HL-60 (cell line): ENCODE measurements at regions not wholly inside any gene's neighbourhood (a gene's known extent, or its start where the extent isn't known, plus 50 kb on each side); places are given as distances from the start of the nearest gene placed in this dataset.

Source experiments
- DNase-seq, 2 experiments: peaks; one replicate each; pipeline ENCODE4 v3.0.0-alpha.2; 2010 to 2020; ENCODE audit warnings: low read depth in 1 of 2, low spot score in 1 of 2
- H3K27ac ChIP-seq: fragments of 250-450 bp; sonication (Bioruptor Pico); replicated peaks from 2 replicates; pipeline ENCODE4 v1.5.1; 2020; ENCODE audit warnings: mild to moderate bottlenecking, moderate library complexity
- H3K27me3 ChIP-seq: fragments of 250-450 bp; sonication (Bioruptor Pico); 2 replicates; pipeline ENCODE4 v1.5.1; 2021; ENCODE audit warnings: mild to moderate bottlenecking, moderate library complexity; ENCODE audit not compliant: insufficient read depth, poor library complexity, severe bottlenecking
- H3K4me3 ChIP-seq: replicated peaks from 2 replicates; pipeline ENCODE4 v1.5.1; 2011; ENCODE audit warnings: mild to moderate bottlenecking, control low read depth, low read length; ENCODE audit not compliant: insufficient read depth
- CTCF ChIP-seq: IDR thresholded peaks from one replicate; pipeline ENCODE4 v1.5.1; 2011; ENCODE audit warnings: low read length, control low read depth, inconsistent platforms; ENCODE audit not compliant: insufficient read depth
- GABPA ChIP-seq: IDR thresholded peaks from 2 replicates; pipeline ENCODE4 v1.6.1; 2012; ENCODE audit warnings: low read depth
- POLR2AphosphoS5 ChIP-seq: IDR thresholded peaks from 2 replicates; pipeline ENCODE4 v1.6.1; 2012; ENCODE audit warnings: low read depth
- SPI1 ChIP-seq: IDR thresholded peaks from 2 replicates; pipeline ENCODE4 v1.6.1; 2012; ENCODE audit warnings: low read depth, mild to moderate bottlenecking, borderline replicate concordance
- TF ChIP-seq, protein P1 (sequence below): IDR thresholded peaks from 2 replicates; pipeline ENCODE4 v1.6.1; 2012; ENCODE audit warnings: low read depth; ENCODE audit not compliant: insufficient replicate concordance

- DNase-seq, result no peak
- Histone ChIP-seq H3K4me3 (no peak overlapping the region), H3K27me3 (no peaks in the 10 kb centered on the region), H3K27ac (no peak overlapping the region)
- no peak for TF ChIP-seq GABPA
- no peak for TF ChIP-seq POLR2AphosphoS5
- TF ChIP-seq CTCF, result no peak
- no peak for TF ChIP-seq SPI1
- TF ChIP-seq, protein P1, sequence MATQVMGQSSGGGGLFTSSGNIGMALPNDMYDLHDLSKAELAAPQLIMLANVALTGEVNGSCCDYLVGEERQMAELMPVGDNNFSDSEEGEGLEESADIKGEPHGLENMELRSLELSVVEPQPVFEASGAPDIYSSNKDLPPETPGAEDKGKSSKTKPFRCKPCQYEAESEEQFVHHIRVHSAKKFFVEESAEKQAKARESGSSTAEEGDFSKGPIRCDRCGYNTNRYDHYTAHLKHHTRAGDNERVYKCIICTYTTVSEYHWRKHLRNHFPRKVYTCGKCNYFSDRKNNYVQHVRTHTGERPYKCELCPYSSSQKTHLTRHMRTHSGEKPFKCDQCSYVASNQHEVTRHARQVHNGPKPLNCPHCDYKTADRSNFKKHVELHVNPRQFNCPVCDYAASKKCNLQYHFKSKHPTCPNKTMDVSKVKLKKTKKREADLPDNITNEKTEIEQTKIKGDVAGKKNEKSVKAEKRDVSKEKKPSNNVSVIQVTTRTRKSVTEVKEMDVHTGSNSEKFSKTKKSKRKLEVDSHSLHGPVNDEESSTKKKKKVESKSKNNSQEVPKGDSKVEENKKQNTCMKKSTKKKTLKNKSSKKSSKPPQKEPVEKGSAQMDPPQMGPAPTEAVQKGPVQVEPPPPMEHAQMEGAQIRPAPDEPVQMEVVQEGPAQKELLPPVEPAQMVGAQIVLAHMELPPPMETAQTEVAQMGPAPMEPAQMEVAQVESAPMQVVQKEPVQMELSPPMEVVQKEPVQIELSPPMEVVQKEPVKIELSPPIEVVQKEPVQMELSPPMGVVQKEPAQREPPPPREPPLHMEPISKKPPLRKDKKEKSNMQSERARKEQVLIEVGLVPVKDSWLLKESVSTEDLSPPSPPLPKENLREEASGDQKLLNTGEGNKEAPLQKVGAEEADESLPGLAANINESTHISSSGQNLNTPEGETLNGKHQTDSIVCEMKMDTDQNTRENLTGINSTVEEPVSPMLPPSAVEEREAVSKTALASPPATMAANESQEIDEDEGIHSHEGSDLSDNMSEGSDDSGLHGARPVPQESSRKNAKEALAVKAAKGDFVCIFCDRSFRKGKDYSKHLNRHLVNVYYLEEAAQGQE, result no peak
Measured at GRCh38 chr7:35549781-35550180, 145.2 kb downstream of the HERPUD2 start.

DNA sequence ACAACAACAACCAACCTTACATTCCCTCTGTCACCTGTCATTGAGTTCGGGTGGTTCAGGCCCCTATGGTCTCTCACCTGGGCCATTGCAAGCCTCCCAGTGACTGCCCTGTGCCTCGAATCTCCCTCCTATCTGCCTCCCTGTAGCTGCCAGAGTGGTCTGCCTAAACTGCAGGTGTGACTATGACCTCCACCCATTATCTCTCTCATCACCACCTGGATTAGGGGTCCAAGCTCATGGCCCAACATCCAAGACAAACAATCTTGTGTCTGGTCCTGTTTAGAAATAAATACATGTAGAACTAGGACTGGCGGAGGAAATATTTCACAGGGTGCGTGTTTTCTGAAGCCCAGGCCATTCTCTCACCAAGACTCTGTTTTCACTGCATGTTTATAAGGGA, 146.6 kb downstream of the HERPUD2 start:
- no peak for DNase-seq
- no peak overlapping the region for H3K27ac ChIP-seq
- no peak overlapping the region for H3K4me3 ChIP-seq
- TF ChIP-seq GABPA (no peak), SPI1 (no peak), CTCF (no peak), POLR2AphosphoS5 (no peak)
- TF ChIP-seq, protein P1, result no peak
- H3K27me3 ChIP-seq, result peaks cover 2% of the 10 kb centered on the region

- peaks cover 3% of the 10 kb centered on the region for H3K27me3 ChIP-seq
- no peak for DNase-seq
- H3K27ac ChIP-seq, result no peak overlapping the region
- TF ChIP-seq SPI1, result no peak
- no peak overlapping the region for H3K4me3 ChIP-seq
Measured at GRCh38 chr7:35546691-35547429, 148.1 kb downstream of the HERPUD2 start.

- DNase-seq, result no peak
- TF ChIP-seq CTCF (no peak), GABPA (no peak), SPI1 (no peak), POLR2AphosphoS5 (no peak)
- TF ChIP-seq, protein P1, result no peak
- no peak overlapping the region for H3K27ac ChIP-seq
- no peak overlapping the region for H3K4me3 ChIP-seq
- peaks cover 3% of the 10 kb centered on the region for H3K27me3 ChIP-seq
Measured at GRCh38 chr7:35545831-35546230, 149.1 kb downstream of the HERPUD2 start.
